SIG-M5 treated with dmso at 0.1 percent for 504 hours (cell line): ENCODE measurements at regions not wholly inside any gene's neighbourhood (a gene's known extent, or its start where the extent isn't known, plus 50 kb on each side); places are given as distances from the start of the nearest gene placed in this dataset.
A peak's percentile ranks its signal among the peaks of the same experiment; 100 is the strongest.
"Not testable (repeated sequence)": the region's sequence is repeated elsewhere in the genome, so short reads cannot be mapped to it uniquely, and the experiment has no call there.

Experiments
- DNase-seq: peaks from one replicate; lab custom pipeline; 2025; ENCODE audit not compliant: unreplicated experiment; lab: John Stamatoyannopoulos, UW

DNA sequence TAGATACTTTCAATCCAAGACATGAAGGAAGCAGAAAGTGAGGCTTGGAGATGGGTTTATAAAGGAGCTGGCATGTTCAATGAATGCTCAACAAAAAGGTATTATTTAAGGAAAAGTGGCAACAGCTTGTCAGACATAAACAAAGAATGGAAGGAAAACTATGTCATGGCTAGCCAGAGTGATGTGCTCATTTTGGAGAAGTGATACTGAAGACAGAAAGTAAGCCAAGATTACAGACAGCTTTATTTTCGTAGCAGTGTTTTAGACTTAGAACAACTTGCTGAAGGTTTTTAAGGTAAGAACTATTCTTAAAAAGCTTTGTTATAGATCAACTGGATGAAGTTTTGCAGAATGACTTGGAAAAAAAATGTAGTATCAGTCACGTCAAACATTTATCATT lies 160.5 kb upstream of the FERD3L start:
- peak; percentile 14 for DNase-seq

- no peak for DNase-seq
Measured at GRCh38 chr7:19304086-19304485, 158.9 kb upstream of the FERD3L start.

- DNase-seq: no peak
Measured at GRCh38 chr7:19302731-19303130, 157.5 kb upstream of the FERD3L start.

- DNase-seq: no peak
Measured at GRCh38 chr7:19296617-19297016, 151.4 kb upstream of the FERD3L start.

GRCh38 chr7:19295376-19295775 lies 150.2 kb upstream of the FERD3L start:
- no peak for DNase-seq

DNA sequence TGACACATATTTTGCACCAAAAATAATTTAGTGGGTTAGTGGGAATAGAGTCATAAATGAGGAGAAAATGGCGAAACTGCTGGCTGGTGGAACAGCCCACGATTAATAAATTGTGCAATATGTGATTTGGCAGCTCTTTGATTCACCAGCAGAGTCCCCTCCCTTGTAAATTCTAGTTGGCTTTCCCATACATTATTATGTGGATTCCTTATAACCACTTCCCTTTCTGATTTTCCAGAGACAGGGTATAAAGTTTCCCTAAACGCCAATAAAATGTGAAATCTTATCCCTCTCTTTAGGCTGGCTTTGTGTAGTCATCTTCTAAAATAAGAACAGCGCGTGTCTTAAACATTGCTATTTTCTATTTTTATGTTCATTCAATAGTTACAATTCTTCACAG lies 149.4 kb upstream of the FERD3L start:
- no peak for DNase-seq

- DNase-seq: no peak
Measured at GRCh38 chr7:19293431-19293830, 148.2 kb upstream of the FERD3L start.

- DNase-seq: no peak
Measured at GRCh38 chr7:19290968-19291367, 145.7 kb upstream of the FERD3L start.

DNA sequence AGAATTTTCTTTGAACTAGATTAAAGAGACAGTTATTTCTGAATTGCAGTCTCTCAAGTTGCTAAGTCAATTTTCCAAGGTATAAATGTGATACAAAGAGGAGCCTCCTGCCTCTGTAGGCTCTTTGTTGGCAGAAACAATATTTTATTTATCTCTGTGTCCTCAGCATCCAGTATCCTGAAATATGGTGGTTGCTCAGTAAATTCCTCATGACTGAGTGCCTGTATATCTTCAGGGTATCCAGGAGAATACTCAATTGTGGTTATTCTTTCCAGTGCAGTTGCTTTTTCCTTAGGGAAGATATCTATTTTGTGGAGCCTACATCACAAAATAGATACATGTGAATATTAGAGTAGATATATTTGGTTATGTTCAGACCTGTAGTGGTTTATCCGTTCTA lies 144.8 kb upstream of the FERD3L start:
- DNase-seq: no peak

DNA sequence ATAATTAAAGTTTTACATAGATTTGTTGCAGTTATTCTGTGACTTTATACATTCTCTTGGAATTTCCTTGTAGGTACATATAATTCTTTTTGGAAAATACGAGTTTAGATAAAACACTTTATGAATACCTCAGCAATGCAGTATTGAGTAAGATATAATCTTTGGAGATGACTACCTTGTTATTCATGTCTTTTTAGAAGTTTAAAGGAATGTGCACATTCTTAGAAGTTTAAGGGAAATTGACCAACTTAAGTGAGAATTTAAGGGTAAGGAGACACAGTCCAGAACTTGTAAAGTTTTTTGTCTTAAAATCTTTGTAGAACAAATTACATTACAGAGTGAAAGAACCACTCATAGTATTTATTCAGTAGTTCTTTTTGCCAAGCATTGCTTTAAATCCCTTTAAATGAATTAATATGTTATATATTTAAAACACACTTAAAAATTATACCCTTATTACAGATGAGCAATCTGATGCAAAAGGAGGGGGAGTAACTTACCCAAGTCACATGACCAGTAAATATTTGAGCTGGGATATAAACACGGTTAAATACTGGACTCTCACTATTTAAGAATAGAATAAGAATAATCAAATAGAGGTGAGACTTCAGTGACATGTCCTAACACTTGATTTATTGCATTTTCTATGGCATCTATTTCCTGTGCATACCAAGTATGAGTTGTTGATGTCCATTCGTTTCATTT lies 139.5 kb upstream of the FERD3L start:
- DNase-seq: no peak

- no peak for DNase-seq
Measured at GRCh38 chr7:19284136-19284535, 138.9 kb upstream of the FERD3L start.

- peak; percentile 8 for DNase-seq
Measured at GRCh38 chr7:19275000-19275399, 129.8 kb upstream of the FERD3L start.

DNA sequence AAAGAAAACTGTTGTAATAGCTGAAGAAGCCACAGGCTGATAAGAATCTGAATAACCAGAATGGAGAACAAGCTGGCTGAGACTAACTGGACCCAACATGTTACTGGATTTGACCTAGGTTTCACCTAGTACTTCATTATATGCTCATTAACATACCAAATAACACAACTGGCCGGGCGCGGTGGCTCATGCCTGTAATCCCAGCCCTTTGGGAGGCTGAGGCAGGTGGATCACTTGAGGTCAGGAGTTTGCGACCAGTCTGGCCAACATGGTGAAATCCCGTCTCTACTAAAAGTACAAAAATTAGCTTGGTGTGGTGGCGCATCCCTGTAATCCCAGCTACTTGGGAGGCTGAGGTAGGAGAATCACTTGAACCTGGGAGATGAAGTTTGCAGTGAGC lies 127.1 kb upstream of the FERD3L start:
- not testable (repeated sequence) for DNase-seq

GRCh38 chr7:19269301-19269700 lies 124.1 kb upstream of the FERD3L start:
- no peak for DNase-seq

DNA sequence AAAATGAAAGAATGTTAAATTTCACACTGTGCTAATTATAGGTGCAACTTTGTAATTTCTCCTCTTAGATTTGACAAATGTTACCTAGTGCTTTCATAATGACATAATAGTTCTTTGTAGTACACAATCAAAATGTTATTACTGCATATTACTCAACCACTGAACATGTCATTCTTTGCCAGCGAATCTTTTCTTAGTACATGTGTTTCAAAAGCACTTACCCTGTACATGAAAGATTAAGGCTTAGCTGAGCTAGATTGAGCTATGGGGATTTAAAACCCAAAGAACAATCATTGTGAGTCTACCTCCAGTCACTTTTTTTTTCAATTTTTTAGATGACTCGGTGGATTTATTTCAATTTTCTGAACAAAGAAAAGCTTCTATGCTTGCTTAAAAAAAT lies 123.5 kb upstream of the FERD3L start:
- DNase-seq: no peak

DNA sequence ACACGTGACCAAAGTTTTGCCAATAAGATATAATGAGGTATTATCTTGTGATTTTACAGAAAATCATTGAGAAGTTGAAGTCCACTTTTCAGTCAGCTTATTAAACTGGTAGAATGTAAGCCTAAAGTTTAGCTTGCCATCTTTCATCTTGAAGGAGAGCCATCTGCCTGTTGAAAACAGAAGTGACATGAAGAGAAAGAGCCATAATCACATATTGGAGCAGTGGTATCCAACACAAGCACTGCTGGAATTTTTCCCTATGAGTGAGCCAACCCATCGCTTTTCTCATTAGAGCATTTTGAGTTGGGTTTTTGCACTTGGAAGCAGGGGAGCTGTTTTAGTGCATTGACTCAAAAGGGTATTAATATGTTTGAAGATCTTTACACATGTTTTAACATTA lies 117.6 kb upstream of the FERD3L start:
- no peak for DNase-seq

GRCh38 chr7:19249281-19249680 lies 104.1 kb upstream of the FERD3L start:
- DNase-seq: no peak

DNA sequence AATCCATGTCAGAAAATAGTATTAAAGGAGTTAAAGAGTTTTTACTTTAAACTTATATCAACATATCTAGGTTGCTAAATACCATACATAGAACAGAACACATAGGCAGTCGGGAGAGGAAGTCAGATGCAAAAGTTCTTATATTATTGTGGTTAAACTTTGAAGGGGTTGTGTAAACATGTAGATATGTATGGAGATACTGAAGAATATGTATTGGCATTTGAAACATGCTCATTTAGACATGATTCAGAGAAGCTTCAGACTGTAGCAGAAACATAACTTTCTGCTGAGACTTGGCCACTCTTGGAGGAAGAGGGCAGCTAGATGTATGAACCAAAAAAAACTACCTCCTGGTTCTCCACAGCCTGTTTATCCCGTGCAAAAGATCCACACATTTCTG lies 103.5 kb upstream of the FERD3L start:
- DNase-seq: no peak

GRCh38 chr7:19248115-19248514 lies 102.9 kb upstream of the FERD3L start:
- no peak for DNase-seq

DNA sequence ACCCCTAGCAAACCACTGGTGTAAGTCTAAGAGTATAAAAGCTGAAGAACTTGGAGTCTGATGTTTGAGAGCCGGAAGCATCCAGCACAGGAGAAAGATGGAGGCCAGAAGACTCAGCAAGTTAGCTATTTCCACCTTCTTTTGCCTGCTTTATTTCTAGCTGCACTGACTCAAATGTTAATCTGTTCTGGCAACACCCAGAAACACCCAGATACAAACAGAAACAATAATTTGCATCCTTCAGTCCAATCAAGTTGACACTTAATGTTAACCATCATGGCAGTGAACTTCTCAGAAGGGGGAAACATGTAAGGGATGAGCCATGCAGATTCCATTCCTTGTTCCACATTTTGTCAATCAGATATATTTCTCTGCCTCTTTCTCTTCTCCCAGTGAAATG lies 101.8 kb upstream of the FERD3L start:
- no peak for DNase-seq

- no peak for DNase-seq
Measured at GRCh38 chr7:19242246-19242645, 97.0 kb upstream of the FERD3L start.

- no peak for DNase-seq
Measured at GRCh38 chr7:19239951-19240350, 94.7 kb upstream of the FERD3L start.

DNA sequence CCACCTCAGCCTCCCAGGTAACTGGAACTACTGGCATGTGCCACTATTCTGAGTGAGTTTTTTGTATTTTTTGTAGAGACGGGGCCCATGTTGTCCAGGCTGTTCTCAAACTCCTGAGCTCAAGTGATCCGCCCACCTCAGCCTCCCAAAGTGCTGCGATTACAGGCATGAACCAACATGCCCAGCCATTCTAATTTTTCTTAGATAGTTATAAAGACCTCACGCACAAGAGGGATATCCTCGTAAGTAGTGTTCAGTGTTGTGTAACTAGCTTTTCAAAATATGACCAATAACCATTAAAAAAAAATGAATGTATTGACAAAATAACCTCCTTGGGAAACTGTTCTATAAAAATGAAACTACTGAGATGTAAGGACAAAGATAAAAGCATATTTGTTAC lies 90.5 kb upstream of the FERD3L start:
- DNase-seq: no peak
